Testis (tissue), 2 donors: ENCODE measurements at regions not wholly inside any gene's neighbourhood (a gene's known extent, or its start where the extent isn't known, plus 50 kb on each side); places are given as distances from the start of the nearest gene placed in this dataset.

Experiments
- CTCF ChIP-seq, 3 experiments: fragments of 450-650 bp in 2 of 3; fragments of 200-600 bp in 1 of 3; sonication (generic) in 1 of 3; IDR thresholded peaks; one replicate each; pipeline ENCODE4 v1.5.1; 2016 to 2019; ENCODE audit warnings: antibody characterized with exemption in 3 of 3, mild to moderate bottlenecking in 2 of 3, moderate library complexity in 1 of 3
- POLR2A ChIP-seq: fragments of 450-650 bp; IDR thresholded peaks from one replicate; pipeline ENCODE4 v1.6.1; 2017; ENCODE audit warnings: antibody characterized with exemption, mild to moderate bottlenecking, moderate library complexity

DNA sequence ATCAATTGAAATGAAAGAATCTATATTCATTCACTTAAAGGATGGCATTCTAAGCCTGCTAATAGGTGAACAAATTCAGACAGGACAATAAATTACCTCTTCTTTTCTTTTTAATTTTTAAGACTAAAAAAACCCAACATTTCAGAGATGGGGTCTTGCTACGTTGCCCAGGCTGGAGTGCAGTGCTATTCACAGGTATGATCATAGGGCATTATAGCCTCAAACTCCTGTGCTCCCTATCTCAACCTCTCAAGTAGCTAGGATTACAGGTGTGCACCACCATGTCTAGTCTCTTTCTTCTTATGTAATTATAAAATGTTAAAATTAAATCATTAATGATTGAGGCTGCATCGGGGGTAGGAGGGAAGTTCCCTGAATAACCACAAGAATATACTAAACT, 52.5 kb upstream of the PDLIM5 start:
- no peak for TF ChIP-seq CTCF (IDR thresholded peaks at IDR 0.05)
- TF ChIP-seq POLR2A, result no peak
